ENCODE measurements at regions not wholly inside any gene's neighbourhood (a gene's known extent, or its start where the extent isn't known, plus 50 kb on each side); places are given as distances from the start of the nearest gene placed in this dataset.
A peak's percentile ranks its signal among the peaks of the same experiment; 100 is the strongest.
"Not testable (repeated sequence)": the region's sequence is repeated elsewhere in the genome, so short reads cannot be mapped to it uniquely, and the experiment has no call there.

DNA sequence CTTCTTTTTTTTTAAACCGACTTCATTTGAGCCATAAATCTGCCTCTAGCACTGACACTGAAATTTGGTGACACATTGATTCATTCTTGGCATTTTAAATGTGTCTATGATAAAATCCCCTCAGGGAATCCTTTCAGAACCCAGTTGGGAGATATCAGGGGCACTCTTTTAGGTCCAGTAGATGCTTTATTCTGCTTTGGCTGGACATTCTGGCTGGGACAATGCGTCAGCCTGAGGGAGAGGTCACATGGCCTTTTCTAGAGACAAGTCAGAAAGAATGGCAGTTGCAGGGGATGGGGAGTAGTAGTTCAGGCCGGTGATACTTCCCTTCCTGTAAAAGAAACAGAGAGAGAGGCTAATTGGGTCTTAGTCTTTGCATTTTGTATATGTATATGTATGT lies 63.1 kb downstream of the TRIM43 start:
- H3K36me3 Mint-ChIP-seq (ENCODE audit: low read depth); intact Hi-C loops (cut with micrococcal nuclease); H3K27ac Mint-ChIP-seq; H3K4me3 Mint-ChIP-seq (ENCODE audit: low read depth); H3K9me3 Mint-ChIP-seq; H3K4me1 Mint-ChIP-seq (ENCODE audit: low read depth); DNase-seq (ENCODE audit: low spot score); H3K27me3 Mint-ChIP-seq (ENCODE audit: low read depth): not testable (repeated sequence)

DNA sequence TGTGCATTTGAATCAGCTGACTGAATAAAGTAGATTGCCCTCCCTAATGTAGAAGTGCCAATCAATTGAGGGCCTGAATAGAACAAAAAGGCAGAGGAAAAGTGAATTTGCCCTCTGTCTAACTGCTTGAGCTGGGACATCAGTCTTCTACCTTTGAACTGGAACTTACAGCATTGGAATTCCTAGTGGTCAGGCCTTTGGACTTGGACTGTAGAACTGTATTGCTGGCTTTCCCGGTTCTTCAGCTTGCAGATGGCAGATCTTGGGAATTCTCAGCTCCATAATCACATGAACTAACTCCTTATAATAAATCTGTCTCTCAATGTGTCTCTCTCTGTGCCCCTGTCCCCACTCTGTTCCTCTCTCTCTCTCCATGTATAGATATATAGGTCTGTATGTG lies 64.8 kb downstream of the TRIM43 start:
- H3K4me3 Mint-ChIP-seq (ENCODE audit: low read depth); H3K27me3 Mint-ChIP-seq (ENCODE audit: low read depth); DNase-seq (ENCODE audit: low spot score); intact Hi-C loops (cut with micrococcal nuclease); H3K4me1 Mint-ChIP-seq (ENCODE audit: low read depth); H3K36me3 Mint-ChIP-seq (ENCODE audit: low read depth); H3K27ac Mint-ChIP-seq; H3K9me3 Mint-ChIP-seq: not testable (repeated sequence)

DNA sequence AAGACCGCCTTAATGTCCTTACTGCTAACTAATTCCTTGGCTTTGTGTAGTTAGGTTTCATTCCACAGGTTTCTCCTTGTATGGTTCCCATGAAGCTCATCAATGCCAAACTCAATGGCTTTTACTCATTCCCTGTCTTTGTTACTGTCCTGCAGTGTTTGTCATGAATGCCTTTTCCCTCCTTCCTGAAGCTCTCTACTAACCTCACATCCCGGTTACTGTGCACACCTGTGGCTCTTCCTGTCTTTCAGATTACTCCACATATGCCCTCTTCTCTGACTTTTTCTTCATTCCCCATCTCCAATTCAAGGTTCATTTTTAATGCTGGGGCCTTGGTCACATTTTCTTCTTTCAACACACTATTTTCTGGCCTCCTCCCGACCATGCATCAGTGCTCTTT lies 66.1 kb downstream of the TRIM43 start:
- H3K36me3 Mint-ChIP-seq (ENCODE audit: low read depth); H3K27me3 Mint-ChIP-seq (ENCODE audit: low read depth); H3K27ac Mint-ChIP-seq; intact Hi-C loops (cut with micrococcal nuclease); H3K4me3 Mint-ChIP-seq (ENCODE audit: low read depth); H3K9me3 Mint-ChIP-seq; DNase-seq (ENCODE audit: low spot score); H3K4me1 Mint-ChIP-seq (ENCODE audit: low read depth): not testable (repeated sequence)

DNA sequence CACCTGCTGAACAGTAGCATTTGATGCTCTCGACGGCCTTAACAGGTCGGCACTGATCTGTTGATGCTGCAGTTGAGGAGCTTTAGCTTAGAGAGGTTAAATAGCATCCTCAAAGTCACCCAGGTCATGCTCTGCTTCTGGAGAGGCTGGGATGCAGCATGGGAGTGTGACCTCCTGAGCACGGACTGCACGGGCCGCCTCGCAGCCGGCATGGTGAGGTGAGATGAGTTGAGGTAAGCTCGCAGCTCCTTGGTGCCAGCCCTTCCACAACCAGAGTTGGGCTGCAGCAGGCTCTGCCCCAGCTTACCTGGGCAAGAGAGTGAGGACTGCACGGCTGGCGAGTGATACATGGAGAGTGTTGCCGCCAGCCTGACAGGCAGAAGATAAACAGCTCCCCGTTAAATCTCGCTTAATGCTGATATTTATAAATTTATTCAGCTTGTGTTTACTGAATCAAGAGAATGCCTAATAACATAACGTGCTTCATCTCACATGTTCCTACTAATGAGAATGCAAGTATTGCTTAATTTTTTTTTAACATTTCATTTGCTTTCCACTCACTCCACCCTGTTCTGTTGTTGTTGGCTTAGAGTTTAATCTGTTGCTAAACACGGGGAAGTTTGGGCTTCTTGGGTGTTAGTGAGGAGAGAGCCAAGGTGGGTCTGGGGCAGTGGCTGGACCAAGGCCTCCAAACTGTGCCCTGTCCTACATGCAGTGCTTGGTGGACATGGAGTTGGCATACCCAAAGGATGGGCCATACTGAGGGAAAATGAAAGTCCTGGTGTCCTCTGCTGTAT lies 69.2 kb downstream of the TRIM43 start:
- H3K36me3 Mint-ChIP-seq (ENCODE audit: low read depth); H3K4me1 Mint-ChIP-seq (ENCODE audit: low read depth); H3K27ac Mint-ChIP-seq; H3K9me3 Mint-ChIP-seq; intact Hi-C loops (cut with micrococcal nuclease); DNase-seq (ENCODE audit: low spot score); H3K4me3 Mint-ChIP-seq (ENCODE audit: low read depth): not testable (repeated sequence)
- peaks cover 11% of the 10 kb centered on the region for H3K27me3 Mint-ChIP-seq (ENCODE audit: low read depth)

DNA sequence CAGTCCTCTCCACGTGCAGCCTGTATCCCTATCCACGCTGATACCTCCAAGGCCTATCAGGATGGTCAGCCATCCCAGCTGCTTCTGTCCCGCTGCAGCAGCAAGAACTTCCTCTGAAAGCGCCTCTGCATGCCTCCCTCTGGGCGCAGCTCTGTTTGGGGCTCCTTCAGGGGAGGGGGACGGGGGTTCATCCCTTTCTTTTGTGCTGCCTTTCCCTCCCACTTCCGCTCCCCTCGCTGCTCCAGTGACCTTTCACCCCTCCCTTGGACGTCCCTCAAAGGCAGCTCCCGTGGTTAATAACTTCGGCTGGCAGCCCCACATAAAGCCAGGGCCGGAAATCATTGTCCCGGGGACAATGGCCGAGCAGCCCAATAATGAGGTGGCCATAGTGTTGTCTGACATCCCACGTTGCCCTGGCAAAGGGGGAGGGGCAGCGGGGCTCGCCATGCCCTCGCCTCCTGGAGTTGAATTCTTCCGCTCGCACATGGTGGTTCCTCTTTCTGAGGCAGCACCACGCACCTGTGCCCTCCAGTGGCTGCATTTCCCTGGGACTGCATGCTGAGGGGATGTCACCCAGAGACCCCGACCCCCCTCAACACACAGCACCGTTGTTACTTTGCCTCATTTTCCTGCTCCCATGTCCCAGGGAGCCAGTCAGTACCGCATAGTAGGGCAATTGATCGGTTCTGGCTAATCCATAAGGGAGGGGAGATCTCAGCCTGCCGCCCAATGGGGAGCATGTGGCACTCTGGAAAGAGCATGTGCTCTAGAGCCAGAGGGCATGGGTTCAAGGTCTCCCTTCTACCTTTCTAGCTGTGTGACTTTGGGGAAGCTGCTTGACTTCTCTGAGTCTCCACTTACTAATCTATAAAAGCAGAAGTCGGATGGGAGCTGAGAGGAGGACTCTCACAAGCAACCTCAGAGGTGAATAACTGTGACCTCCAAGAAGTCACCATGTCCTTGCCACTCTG lies 72.0 kb downstream of the TRIM43 start:
- DNase-seq (ENCODE audit: low spot score); H3K9me3 Mint-ChIP-seq; H3K4me1 Mint-ChIP-seq (ENCODE audit: low read depth): not testable (repeated sequence)

DNA sequence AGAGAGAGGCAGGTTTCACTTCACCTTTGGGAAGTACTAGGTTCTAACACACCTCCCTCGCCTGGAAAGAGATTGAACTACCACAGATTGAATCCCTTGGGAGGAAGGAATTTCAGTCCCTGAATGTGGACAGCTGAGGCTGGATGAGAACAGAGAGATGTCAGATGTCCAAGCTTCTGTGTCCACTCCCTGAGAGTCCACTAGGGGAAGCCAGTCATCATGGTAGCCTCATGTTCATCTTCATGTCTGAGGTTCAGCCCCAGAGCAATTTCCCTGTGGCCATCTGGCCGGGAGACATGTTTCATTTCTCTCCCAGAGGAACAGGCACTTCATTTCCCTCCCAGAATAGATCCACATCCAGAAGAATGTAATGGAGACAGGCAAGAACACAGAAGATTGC lies 74.8 kb downstream of the TRIM43 start:
- H3K36me3 Mint-ChIP-seq (ENCODE audit: low read depth); H3K9me3 Mint-ChIP-seq; H3K4me3 Mint-ChIP-seq (ENCODE audit: low read depth); DNase-seq (ENCODE audit: low spot score); H3K4me1 Mint-ChIP-seq (ENCODE audit: low read depth); H3K27ac Mint-ChIP-seq; intact Hi-C loops (cut with micrococcal nuclease): not testable (repeated sequence)
- peaks cover 15% of the 10 kb centered on the region for H3K27me3 Mint-ChIP-seq (ENCODE audit: low read depth)

More for the DNA sequence above, 72.0 kb downstream of the TRIM43 start:
- peaks cover 16% of the 10 kb centered on the region for H3K27me3 Mint-ChIP-seq (ENCODE audit: low read depth)
- H3K27ac Mint-ChIP-seq; H3K4me3 Mint-ChIP-seq (ENCODE audit: low read depth); H3K36me3 Mint-ChIP-seq (ENCODE audit: low read depth); intact Hi-C loops (cut with micrococcal nuclease): not testable (repeated sequence)

DNA sequence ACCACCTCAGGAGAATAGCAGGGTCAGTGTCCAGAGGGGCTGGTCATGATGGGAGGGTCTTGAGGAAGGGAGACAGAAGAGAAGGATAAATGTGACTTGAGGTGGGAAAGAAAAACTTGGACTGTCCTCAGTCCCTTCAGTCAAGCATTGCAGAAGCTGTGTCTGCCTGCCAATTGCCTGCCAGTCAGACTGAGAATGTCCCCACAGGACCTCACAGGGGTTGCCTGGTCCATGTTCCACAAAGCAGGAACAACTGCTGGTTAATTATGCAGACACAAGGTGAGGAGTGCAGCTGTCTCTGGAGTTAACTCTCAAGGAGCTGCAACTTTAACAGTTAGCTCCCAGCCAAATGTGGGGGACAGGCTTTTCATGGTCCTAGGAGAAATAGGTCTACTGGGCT lies 75.7 kb downstream of the TRIM43 start:
- Mint-ChIP-seq H3K9me3 (no peaks in the 10 kb centered on the region), H3K4me3 (ENCODE audit: low read depth) (no peak overlapping the region), H3K36me3 (ENCODE audit: low read depth) (no peaks in the 10 kb centered on the region), H3K4me1 (ENCODE audit: low read depth) (peaks cover 10% of the 10 kb centered on the region), H3K27me3 (ENCODE audit: low read depth) (peaks cover 14% of the 10 kb centered on the region), H3K27ac (no peak overlapping the region)
- DNase-seq (ENCODE audit: low spot score), result no peak
- intact Hi-C loops (cut with micrococcal nuclease), result no loop called here

DNA sequence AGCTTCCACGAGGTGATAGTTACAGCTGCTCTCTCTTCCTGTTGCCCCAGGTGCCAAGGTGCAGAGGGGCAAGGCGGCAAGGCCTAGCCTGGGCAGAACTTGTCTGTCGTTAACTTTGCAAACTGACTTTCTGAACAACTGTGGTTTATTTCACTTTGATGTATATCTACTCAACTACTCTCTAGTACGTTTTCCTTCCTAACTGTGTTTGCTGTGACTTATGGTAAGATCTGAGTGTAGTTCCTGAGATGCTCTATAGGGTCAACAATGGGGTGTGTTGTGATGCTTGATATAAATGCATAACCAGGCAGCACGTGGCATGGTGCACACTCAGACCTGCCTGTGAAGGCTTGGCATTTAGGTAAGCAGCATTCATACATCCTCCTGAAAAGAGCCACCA lies 77.1 kb downstream of the TRIM43 start:
- DNase-seq (ENCODE audit: low spot score); H3K9me3 Mint-ChIP-seq; intact Hi-C loops (cut with micrococcal nuclease); H3K4me3 Mint-ChIP-seq (ENCODE audit: low read depth); H3K4me1 Mint-ChIP-seq (ENCODE audit: low read depth); H3K36me3 Mint-ChIP-seq (ENCODE audit: low read depth): not testable (repeated sequence)
- H3K27me3 Mint-ChIP-seq (ENCODE audit: low read depth), result peaks cover 17% of the 10 kb centered on the region
- peak overlapping the region; percentile 15 for H3K27ac Mint-ChIP-seq

DNA sequence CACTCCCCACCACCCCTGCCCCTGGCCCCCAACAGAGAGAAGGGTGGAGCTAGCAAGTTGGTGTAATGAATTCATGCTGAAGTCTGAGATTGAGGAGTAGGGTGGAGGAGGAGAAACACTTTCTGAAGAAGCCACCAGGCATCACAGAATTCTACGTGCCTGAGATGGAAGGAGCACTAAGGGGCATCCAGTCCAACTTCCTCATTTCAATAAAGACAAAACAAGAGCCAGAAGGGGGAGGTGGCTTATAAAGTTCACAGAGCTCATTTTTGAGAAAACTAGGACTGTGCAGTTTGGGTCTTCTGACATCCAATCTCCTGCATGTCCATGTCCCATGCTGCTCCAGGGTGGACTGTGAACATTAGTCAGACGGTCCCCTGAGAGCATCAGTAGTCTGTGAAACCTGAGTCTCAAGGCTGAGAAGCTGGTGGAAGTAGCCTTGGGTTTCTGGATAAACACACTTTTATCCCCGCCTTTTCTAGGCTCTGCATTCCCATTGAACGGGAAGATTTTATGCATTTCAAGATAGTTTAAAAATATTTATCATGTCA lies 77.7 kb downstream of the TRIM43 start:
- Mint-ChIP-seq H3K27me3 (ENCODE audit: low read depth) (peaks cover 18% of the 10 kb centered on the region), H3K4me3 (ENCODE audit: low read depth) (no peak overlapping the region), H3K4me1 (ENCODE audit: low read depth) (peaks cover 10% of the 10 kb centered on the region), H3K27ac (peak overlapping the region; percentile 15), H3K36me3 (ENCODE audit: low read depth) (no peaks in the 10 kb centered on the region), H3K9me3 (no peaks in the 10 kb centered on the region)
- intact Hi-C loops (cut with micrococcal nuclease), result no loop called here
- no peak for DNase-seq (ENCODE audit: low spot score)

DNA sequence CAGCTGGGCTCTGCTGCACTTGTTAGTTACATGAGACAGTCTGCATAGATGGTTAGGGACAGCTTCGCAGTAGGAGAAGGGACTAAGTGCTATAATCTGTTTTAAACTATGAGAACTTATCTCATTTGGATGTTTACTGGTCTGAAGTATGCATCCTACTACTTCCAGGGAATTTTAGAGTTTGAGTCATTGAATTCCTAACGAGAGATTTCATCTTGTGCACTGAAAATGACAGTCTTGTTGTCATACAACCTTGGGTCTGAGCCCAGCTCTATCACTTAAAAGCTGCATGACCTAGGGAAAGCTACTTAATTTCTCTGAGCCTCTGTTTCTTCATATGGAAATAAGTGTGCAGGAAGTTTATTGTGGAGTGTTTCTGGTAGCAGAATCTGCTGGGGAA lies 78.4 kb downstream of the TRIM43 start:
- intact Hi-C loops (cut with micrococcal nuclease), result no loop called here
- no peak for DNase-seq (ENCODE audit: low spot score)
- Mint-ChIP-seq H3K27ac (no peak overlapping the region), H3K4me3 (ENCODE audit: low read depth) (no peak overlapping the region), H3K9me3 (no peaks in the 10 kb centered on the region), H3K36me3 (ENCODE audit: low read depth) (no peaks in the 10 kb centered on the region), H3K27me3 (ENCODE audit: low read depth) (peaks cover 16% of the 10 kb centered on the region), H3K4me1 (ENCODE audit: low read depth) (peaks cover 10% of the 10 kb centered on the region)

DNA sequence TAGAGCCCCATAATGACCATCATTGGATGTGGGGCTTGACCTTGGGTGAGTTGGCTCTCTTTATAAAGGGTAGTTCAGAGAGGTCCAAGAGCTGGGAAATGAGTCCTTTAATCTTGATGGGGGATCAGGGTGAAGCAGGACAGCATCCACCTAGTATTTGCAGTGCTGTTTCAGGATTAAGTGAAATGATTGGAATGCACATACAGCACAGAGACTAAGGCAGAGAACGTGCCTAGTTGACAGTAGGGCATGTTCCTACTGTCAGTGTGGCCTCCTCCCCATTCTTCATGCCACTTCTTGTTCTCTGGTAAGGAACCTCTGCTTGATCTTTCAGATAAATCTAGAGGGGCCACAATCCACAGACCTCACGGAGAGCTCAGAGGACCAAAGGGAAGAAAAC lies 78.9 kb downstream of the TRIM43 start:
- Mint-ChIP-seq H3K9me3 (no peaks in the 10 kb centered on the region), H3K27ac (no peak overlapping the region), H3K4me3 (ENCODE audit: low read depth) (no peak overlapping the region), H3K36me3 (ENCODE audit: low read depth) (no peaks in the 10 kb centered on the region), H3K4me1 (ENCODE audit: low read depth) (peaks cover 10% of the 10 kb centered on the region), H3K27me3 (ENCODE audit: low read depth) (peaks cover 18% of the 10 kb centered on the region)
- intact Hi-C loops (cut with micrococcal nuclease), result no loop called here
- no peak for DNase-seq (ENCODE audit: low spot score)

DNA sequence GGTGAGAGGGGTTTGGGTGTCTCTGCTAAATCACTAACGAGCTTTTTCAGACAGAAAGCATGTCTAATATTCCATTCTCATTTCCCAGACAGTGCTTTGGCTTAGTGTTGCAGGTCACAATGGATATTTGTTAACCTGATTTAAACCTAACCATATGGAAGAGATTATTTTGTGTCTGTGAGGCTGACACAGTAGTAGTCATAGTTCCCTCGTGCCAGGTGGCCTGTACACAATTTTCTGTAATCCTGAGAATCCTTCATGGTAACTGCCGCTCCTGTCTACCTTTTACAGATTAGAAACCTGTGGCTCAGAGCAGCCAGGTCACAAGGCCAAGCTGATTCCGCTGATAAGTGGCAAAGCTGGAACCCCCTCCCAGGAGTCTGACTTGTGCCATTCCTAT lies 79.4 kb downstream of the TRIM43 start:
- H3K4me3 Mint-ChIP-seq (ENCODE audit: low read depth); H3K4me1 Mint-ChIP-seq (ENCODE audit: low read depth); DNase-seq (ENCODE audit: low spot score); H3K9me3 Mint-ChIP-seq; H3K36me3 Mint-ChIP-seq (ENCODE audit: low read depth); intact Hi-C loops (cut with micrococcal nuclease); H3K27ac Mint-ChIP-seq: not testable (repeated sequence)
- H3K27me3 Mint-ChIP-seq (ENCODE audit: low read depth), result peaks cover 20% of the 10 kb centered on the region

DNA sequence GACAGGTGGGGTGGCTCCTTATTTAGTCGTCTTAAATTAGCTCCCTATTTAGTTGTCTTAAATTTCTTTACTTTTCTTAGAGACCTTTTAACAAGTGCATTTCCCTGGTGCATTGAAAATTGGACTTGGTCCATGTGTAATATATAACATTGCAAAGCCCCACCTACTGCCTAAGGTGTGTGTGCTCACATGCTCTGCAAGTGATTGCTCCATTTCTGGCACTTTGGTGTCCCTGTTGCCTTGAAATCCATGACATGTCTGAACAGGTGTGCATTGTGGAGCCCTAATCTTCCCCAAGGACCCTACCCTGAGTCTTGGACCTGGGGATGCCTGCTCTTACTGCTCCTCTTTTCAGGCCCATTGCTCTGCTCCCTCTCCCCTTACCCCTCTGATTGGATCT lies 80.2 kb downstream of the TRIM43 start:
- H3K27ac Mint-ChIP-seq; H3K4me1 Mint-ChIP-seq (ENCODE audit: low read depth); H3K4me3 Mint-ChIP-seq (ENCODE audit: low read depth); H3K9me3 Mint-ChIP-seq; DNase-seq (ENCODE audit: low spot score); intact Hi-C loops (cut with micrococcal nuclease); H3K36me3 Mint-ChIP-seq (ENCODE audit: low read depth): not testable (repeated sequence)
- peaks cover 20% of the 10 kb centered on the region for H3K27me3 Mint-ChIP-seq (ENCODE audit: low read depth)

Data from activated T-helper 2 cell treated with anti-CD3 and anti-CD28 coated beads, Interferon-gamma antibody, Interleukin-2, Interleukin-4, amounts not matched to agents 10 μg/mL and 5 μg/mL and 100 μg/mL, durations not matched to agents 14 hours and 24 hours and 36 hours (primary cell).